BE2C (cell line): ENCODE measurements at regions not wholly inside any gene's neighbourhood (a gene's known extent, or its start where the extent isn't known, plus 50 kb on each side); places are given as distances from the start of the nearest gene placed in this dataset.
A peak's percentile ranks its signal among the peaks of the same experiment; 100 is the strongest.

Experiments
- DNase-seq: peaks from one replicate; pipeline ENCODE4 v3.0.0-alpha.2; 2020
- H3K27me3 ChIP-seq: fragments of 250-450 bp; sonication (Bioruptor Pico); 2 replicates; pipeline ENCODE4 v1.5.1; 2020; ENCODE audit warnings: mild to moderate bottlenecking
- H3K36me3 ChIP-seq: fragments of 250-450 bp; sonication (Bioruptor Pico); 2 replicates; pipeline ENCODE4 v1.5.1; 2020; ENCODE audit warnings: mild to moderate bottlenecking
- H3K4me1 ChIP-seq: fragments of 250-450 bp; sonication (Bioruptor Pico); 2 replicates; pipeline ENCODE4 v1.5.1; 2020
- H3K4me3 ChIP-seq: 2 replicates; pipeline ENCODE4 v1.5.1; 2011; ENCODE audit warnings: low read depth, low read length
- H3K9me3 ChIP-seq: fragments of 250-450 bp; sonication (Bioruptor Pico); 2 replicates; pipeline ENCODE4 v1.5.1; 2020
- TF ChIP-seq, protein P1 (sequence below): IDR thresholded peaks from 2 replicates; pipeline ENCODE4 v1.5.1; 2012; ENCODE audit warnings: mild to moderate bottlenecking, low read depth, low read length

DNA sequence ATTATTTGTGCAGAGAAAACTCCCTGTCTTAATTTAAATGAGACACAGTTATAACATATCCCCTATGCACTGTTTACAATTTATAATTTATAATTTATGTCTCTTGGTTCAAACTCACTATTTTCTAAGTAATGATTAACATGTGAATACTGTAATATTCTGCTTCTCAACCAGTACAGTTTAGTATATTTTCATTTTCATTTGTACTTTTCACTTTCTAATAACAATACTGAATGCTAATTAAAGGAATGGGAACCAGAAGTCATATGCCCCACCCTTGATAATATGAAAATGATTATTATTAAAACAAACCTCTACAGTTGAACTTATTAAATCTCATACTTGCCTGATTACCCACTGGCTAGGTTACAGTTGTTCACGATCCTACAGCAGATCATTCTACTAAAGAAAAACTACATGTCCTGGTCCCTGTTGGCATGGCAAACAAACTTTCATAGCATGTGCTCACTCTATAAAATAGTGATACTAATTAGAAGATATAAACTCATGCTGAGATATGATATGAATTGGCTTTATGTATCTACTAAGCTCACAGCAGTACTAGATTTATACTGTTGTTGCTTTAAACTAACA lies 66.4 kb downstream of the POU5F2 start:
- H3K36me3 ChIP-seq: no peaks in the 10 kb centered on the region
- H3K9me3 ChIP-seq: peaks cover 2% of the 10 kb centered on the region; the same call in 1 of the 2 replicates
- no peaks in the 10 kb centered on the region for H3K27me3 ChIP-seq
- no peak overlapping the region for H3K4me3 ChIP-seq
- peaks cover 19% of the 10 kb centered on the region for H3K4me1 ChIP-seq
- no peak for DNase-seq
- TF ChIP-seq, protein P1, sequence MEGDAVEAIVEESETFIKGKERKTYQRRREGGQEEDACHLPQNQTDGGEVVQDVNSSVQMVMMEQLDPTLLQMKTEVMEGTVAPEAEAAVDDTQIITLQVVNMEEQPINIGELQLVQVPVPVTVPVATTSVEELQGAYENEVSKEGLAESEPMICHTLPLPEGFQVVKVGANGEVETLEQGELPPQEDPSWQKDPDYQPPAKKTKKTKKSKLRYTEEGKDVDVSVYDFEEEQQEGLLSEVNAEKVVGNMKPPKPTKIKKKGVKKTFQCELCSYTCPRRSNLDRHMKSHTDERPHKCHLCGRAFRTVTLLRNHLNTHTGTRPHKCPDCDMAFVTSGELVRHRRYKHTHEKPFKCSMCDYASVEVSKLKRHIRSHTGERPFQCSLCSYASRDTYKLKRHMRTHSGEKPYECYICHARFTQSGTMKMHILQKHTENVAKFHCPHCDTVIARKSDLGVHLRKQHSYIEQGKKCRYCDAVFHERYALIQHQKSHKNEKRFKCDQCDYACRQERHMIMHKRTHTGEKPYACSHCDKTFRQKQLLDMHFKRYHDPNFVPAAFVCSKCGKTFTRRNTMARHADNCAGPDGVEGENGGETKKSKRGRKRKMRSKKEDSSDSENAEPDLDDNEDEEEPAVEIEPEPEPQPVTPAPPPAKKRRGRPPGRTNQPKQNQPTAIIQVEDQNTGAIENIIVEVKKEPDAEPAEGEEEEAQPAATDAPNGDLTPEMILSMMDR: no peak

- TF ChIP-seq, protein P1: no peak
- H3K27me3 ChIP-seq: no peaks in the 10 kb centered on the region
Measured at GRCh38 chr5:93674138-93674537, 67.3 kb downstream of the POU5F2 start.

GRCh38 chr5:93673316-93673954 lies 68.0 kb downstream of the POU5F2 start:
- Histone ChIP-seq H3K9me3 (peaks cover 2% of the 10 kb centered on the region; the same call in 1 of the 2 replicates), H3K36me3 (no peaks in the 10 kb centered on the region), H3K27me3 (no peaks in the 10 kb centered on the region), H3K4me3 (no peak overlapping the region), H3K4me1 (peaks cover 19% of the 10 kb centered on the region)
- no peak for DNase-seq
- TF ChIP-seq, protein P1: no peak

More at GRCh38 chr5:93674138-93674537, 67.3 kb downstream of the POU5F2 start:
- Histone ChIP-seq H3K9me3 (peaks cover 2% of the 10 kb centered on the region; the same call in 1 of the 2 replicates), H3K4me3 (no peak overlapping the region), H3K36me3 (no peaks in the 10 kb centered on the region), H3K4me1 (peaks cover 19% of the 10 kb centered on the region)
- DNase-seq: peak; percentile 8

GRCh38 chr5:93665648-93666047 lies 75.8 kb downstream of the POU5F2 start:
- no peak for DNase-seq
- peaks cover 3% of the 10 kb centered on the region for H3K4me1 ChIP-seq
- no peaks in the 10 kb centered on the region for H3K36me3 ChIP-seq
- no peaks in the 10 kb centered on the region for H3K27me3 ChIP-seq
- TF ChIP-seq, protein P1: no peak
- H3K9me3 ChIP-seq: no peaks in the 10 kb centered on the region
- H3K4me3 ChIP-seq: no peak overlapping the region

GRCh38 chr5:93660677-93661076 lies 77.7 kb downstream of the NR2F1 start:
- TF ChIP-seq, protein P1: no peak

GRCh38 chr5:93658044-93658443 lies 75.0 kb downstream of the NR2F1 start:
- no peaks in the 10 kb centered on the region; the same call in 1 of the 2 replicates for H3K4me1 ChIP-seq
- no peaks in the 10 kb centered on the region for H3K36me3 ChIP-seq
- no peak overlapping the region for H3K4me3 ChIP-seq
- H3K27me3 ChIP-seq: no peaks in the 10 kb centered on the region
- TF ChIP-seq, protein P1: no peak
- DNase-seq: no peak
- no peaks in the 10 kb centered on the region for H3K9me3 ChIP-seq

More at GRCh38 chr5:93660677-93661076, 77.7 kb downstream of the NR2F1 start:
- Histone ChIP-seq H3K9me3 (no peaks in the 10 kb centered on the region), H3K4me1 (peaks cover 3% of the 10 kb centered on the region), H3K4me3 (no peak overlapping the region), H3K27me3 (no peaks in the 10 kb centered on the region), H3K36me3 (no peaks in the 10 kb centered on the region)
- DNase-seq: no peak
